WTC11 (cell line): ENCODE measurements at regions not wholly inside any gene's neighbourhood (a gene's known extent, or its start where the extent isn't known, plus 50 kb on each side); places are given as distances from the start of the nearest gene placed in this dataset.
"Not testable (repeated sequence)": the region's sequence is repeated elsewhere in the genome, so short reads cannot be mapped to it uniquely, and the experiment has no call there.

Source experiments
- CTCF ChIP-seq: fragments of 200-600 bp; IDR thresholded peaks from 2 replicates; pipeline ENCODE4 v1.8.0; 2022; ENCODE audit warnings: antibody characterized with exemption
- FOXJ3 ChIP-seq: sonication (generic); formaldehyde crosslinking; IDR thresholded peaks from 2 replicates; pipeline ENCODE4 v1.9.0; 2021; ENCODE audit warnings: missing genetic modification reagents, mild to moderate bottlenecking, borderline replicate concordance
- NFATC4 ChIP-seq: fragments of 250-450 bp; sonication (Bioruptor Pico); IDR thresholded peaks from 2 replicates; pipeline ENCODE4 v1.9.0; 2021; ENCODE audit warnings: mild to moderate bottlenecking
- TEAD4 ChIP-seq: sonication (generic); formaldehyde crosslinking; IDR thresholded peaks from 2 replicates; pipeline ENCODE4 v1.8.0; 2022; ENCODE audit warnings: mild to moderate bottlenecking, missing genetic modification reagents
- ZBTB43 ChIP-seq: sonication (generic); formaldehyde crosslinking; IDR thresholded peaks from 2 replicates; pipeline ENCODE4 v1.8.1; 2023; ENCODE audit warnings: mild to moderate bottlenecking, missing genetic modification reagents

- not testable (repeated sequence) for TF ChIP-seq NFATC4 (CRISPR knock-in tag); TEAD4 (CRISPR knock-in tag); FOXJ3; ZBTB43 (CRISPR knock-in tag); CTCF
Observed at GRCh38 chr11:97922933-97923332, 1097.8 kb upstream of the CNTN5 start.
